ENCODE measurements at regions not wholly inside any gene's neighbourhood (a gene's known extent, or its start where the extent isn't known, plus 50 kb on each side); places are given as distances from the start of the nearest gene placed in this dataset.

DNA sequence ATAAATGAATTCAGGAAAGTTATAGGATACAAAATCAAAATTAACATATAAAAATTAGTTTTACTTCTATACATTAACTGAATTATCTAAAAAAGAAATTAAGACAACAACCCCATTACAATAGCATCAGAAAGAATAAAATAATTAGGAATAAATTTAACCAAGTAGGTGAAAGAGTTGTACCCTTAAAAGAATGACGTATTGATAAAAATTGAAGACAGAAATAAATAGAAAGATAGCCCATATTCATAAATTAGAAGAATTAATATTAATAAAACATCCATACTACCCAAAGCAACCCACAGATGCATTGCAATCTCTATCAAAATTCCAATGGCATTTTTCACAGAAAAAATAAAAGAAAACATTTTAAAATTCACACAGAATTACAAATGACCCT lies 242.8 kb downstream of the MMUT start:
- TF ChIP-seq, protein P1, sequence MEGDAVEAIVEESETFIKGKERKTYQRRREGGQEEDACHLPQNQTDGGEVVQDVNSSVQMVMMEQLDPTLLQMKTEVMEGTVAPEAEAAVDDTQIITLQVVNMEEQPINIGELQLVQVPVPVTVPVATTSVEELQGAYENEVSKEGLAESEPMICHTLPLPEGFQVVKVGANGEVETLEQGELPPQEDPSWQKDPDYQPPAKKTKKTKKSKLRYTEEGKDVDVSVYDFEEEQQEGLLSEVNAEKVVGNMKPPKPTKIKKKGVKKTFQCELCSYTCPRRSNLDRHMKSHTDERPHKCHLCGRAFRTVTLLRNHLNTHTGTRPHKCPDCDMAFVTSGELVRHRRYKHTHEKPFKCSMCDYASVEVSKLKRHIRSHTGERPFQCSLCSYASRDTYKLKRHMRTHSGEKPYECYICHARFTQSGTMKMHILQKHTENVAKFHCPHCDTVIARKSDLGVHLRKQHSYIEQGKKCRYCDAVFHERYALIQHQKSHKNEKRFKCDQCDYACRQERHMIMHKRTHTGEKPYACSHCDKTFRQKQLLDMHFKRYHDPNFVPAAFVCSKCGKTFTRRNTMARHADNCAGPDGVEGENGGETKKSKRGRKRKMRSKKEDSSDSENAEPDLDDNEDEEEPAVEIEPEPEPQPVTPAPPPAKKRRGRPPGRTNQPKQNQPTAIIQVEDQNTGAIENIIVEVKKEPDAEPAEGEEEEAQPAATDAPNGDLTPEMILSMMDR (optimal IDR thresholded peaks at IDR 0.05 in 1 of 3, IDR thresholded peaks at IDR 0.05 in 1 of 3, conservative IDR thresholded peaks at IDR 0.05 in 1 of 3; ENCODE audit: extremely low read depth in 1 of 3, insufficient read depth in 2 of 3, low read length in 3 of 3): no peak
- no peak for TF ChIP-seq EZH2 (IDR thresholded peaks at IDR 0.05; ENCODE audit: low read length)

Measured in keratinocyte (primary cell).